AML-193 (cell line): ENCODE measurements at regions not wholly inside any gene's neighbourhood (a gene's known extent, or its start where the extent isn't known, plus 50 kb on each side); places are given as distances from the start of the nearest gene placed in this dataset.
"Not testable (repeated sequence)": the region's sequence is repeated elsewhere in the genome, so short reads cannot be mapped to it uniquely, and the experiment has no call there.

ENCODE experiments used
- DNase-seq, 2 experiments: peaks; one replicate each; lab custom pipeline; 2025; lab: John Stamatoyannopoulos, UW

DNA sequence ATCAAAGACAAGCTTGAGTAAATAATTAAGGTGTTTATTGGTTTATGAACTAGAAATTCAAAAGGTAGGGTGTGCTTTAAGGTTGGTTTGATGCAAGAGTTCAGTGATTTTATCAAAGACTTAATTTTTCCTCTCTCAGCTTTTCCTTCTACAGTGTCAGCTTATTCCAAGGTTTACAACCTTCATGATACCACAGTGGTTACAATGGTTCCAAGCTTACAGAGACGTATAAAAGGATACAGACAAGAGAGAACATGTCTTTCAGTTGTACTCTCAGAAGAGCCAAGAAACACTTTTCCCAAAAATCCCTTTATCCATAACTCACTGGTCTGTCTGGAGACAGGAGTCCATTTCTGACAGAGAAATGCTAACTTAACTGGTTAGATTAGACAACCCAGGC lies 93.5 kb upstream of the LOC128125822 start:
- DNase-seq: no peak

DNA sequence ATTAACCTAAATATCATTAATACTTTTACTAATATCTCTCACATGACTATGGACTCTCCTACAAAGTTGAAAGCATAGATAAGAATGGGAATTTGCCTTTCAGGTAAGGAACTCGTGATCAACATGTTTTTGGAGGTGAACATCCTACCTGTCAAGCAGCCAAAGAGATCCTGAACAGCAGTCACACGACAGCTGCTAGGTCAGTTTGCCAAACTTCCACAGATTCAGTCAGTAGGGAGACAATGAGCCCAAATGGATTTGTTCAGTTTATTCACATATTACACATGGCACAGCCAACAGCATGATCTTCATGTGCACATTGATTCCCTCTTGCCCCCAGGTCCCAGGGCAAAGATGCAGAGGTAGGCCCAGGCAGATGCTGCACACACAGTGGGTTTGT lies 86.1 kb upstream of the LOC128125822 start:
- DNase-seq: no peak

DNA sequence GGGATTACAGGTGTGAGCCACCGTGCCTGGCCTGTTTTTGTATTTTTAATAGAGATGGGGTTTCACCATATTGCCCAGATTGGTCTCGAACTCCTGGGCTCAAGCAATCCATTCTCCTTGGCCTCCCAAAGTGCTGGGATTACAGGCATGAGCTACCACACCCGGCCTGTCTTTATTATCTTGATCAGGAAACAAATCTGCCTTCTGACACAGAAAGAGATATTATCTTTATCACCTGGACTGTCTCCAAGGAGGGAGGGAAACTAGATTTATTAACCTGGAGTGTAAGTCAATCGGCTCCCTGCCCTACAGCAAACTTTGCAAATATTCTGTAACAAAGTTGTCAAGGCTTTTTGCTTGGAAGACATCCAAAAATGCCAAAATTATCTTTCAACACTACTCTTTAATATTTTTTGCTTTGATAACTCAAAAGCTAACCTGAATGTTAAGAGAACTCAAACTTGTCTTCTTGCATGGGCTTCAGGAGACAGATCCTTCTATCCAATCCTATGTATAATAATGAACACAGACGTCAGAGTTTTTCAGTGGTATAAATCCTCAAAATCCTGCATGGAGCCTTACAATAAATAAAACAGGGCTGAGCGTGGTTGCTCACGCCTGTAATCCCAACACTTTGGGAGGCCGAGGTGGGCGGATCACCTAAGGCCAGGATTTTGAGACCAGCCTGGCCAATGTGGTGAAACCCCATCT lies 85.0 kb upstream of the LOC128125822 start:
- no peak for DNase-seq

DNA sequence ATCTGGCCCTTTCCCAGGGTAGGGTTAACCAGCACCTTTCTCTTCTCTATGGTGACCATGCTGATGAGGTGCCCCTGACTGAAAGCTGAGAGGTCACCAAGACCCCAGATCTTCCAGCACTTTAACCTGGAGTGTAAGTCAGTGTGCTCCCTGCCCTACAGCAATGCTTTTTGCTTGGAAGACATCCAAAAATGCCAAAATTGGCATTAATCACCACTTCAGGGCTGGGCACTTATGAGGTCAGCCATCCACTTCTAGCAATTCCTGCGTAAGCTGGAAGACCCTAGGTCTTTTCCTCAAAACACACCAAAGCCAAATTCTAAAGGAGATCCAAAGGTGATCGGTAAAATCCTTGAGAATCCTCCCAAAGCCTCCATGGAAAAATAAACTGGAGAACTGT lies 81.2 kb upstream of the LOC128125822 start:
- DNase-seq: no peak

DNA sequence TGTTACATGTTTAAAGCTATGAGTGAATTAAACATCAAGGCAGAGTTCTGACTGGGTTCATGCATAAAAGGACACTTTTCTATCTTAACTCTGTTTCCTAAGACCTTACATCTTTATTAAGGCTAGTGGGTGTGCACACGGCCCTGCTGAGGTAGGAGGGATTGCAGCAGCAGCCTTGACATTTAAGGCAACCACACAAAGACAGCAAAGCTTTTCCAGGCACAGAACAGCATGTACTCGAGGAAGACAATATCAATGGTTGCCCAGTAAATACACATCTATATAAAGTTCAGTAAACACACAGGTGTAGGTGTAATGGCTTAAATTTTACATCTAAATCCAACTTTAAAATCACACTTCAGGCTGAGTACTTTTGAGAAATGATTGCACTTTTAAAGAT lies 79.8 kb upstream of the LOC128125822 start:
- no peak for DNase-seq

DNA sequence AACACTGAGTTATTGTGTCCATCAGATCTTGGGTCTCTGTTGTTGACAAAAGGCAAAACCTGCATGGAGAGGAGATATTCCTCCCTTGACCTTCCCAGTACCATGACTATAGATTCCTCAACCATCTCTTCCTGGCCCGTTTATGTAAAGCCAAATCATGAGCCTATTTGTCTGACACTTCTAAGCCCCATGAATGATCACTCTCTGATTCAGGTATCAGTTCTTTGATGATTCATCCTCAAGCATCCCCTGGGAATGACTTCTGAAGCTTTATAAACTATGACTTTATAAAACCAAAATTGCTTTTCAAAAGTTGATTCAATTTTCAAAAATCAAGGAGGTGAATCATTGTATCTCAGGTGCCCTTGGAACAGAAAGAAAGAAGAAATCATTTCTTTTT lies 78.7 kb upstream of the LOC128125822 start:
- no peak for DNase-seq

DNA sequence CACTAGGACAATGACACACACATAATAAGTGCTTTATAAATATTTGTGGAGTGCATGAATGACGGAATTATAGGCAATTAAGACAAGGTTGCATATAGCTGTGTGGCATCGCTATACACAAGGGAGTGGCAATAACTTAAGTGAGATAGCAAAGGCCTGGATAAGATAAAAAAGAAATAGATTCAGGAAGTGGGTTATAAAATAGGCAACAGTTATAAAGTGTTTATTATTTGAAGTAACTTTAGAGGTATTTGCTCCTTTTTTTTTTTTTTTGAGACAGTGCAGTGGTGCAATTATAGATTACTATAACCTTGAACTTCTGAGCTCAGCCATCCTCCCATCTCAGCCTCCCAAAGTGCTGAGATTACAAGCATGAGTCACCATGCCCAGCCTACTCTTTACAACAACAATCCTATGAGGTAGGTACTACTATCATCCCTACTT lies 75.9 kb upstream of the LOC128125822 start:
- DNase-seq: no peak

DNA sequence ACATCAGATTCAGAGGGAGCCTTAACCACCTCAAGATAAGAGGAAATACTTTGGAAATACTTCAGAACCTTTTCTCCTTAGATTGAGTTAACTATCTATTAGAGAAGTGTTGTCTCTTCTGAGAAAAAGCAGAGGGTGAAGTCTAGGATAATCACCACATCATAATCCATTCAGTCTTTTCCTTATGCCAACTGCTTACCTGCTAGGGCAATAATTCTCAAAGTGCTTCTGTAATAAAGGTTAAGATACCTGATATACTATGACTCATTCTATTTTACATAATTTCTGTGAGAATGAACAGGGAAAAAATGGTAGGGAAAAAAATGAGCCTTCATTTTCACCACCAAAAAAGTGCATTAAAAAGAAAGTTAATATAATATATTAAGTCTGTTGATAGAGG lies 70.1 kb upstream of the LOC128125822 start:
- no peak for DNase-seq

DNA sequence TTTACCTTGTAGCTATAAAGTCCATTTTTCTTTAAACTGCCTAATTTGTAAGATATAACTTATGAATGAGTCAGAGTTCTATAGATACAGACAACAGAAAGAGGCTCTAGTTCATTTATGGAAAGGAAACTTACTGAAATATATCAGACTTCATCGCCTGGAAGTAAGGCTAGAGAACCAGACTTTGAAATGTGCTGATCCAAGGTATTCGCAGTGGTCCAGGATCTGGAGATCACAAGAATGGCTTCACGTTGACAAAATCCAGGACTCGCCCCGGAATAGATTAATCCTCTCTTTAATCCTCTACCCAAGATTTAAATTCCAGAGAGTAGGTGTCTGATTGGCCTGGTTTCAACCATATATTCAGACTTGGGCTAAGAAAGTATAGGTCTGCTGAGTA lies 69.1 kb upstream of the LOC128125822 start:
- no peak for DNase-seq

DNA sequence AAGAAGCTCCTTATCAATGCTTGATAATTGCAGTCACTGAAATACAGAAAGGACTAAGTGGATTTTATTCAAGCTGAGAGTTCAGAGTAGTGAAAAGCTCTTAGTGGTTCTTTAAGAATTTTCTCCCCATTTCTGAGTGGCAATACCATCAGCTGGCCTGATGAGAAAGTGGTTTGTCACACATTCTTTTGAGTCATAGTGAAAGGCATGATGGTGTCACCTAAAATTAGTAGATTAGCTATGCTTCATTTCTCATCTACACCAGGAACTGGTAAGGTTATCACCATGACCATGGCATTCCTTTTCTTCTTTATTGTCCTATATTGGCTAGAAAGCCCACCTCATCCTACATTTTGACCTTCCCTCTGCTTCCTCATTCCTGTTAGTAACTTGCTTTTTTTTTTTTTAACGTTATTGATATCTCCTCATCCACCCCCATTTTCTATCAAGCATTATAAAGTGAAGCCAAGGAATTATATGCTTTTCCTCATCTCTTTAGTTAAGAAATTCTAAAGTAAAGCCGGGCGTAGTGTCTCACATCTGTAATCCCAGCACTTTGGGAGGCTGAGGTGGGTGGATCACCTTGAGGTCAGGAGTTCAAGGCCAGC lies 67.4 kb upstream of the LOC128125822 start:
- DNase-seq: no peak

DNA sequence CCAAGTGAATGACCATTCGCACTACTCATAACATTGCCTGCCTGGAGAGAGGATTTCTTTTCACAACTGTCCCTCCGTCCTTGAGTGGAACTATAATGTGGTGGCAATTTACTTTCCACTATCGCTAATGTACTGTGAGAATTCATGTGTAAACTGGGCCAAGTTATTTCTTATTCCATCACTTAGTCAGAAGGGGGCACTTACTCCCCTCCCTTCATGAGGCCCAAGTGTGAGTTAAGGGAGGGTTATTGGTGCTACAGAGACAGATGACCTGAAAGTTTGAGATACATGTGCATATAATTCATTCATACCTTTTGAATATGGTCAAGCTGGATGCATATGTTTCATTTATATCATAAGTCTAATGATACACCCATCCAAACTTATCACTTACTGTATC lies 65.2 kb upstream of the LOC128125822 start:
- no peak for DNase-seq

DNA sequence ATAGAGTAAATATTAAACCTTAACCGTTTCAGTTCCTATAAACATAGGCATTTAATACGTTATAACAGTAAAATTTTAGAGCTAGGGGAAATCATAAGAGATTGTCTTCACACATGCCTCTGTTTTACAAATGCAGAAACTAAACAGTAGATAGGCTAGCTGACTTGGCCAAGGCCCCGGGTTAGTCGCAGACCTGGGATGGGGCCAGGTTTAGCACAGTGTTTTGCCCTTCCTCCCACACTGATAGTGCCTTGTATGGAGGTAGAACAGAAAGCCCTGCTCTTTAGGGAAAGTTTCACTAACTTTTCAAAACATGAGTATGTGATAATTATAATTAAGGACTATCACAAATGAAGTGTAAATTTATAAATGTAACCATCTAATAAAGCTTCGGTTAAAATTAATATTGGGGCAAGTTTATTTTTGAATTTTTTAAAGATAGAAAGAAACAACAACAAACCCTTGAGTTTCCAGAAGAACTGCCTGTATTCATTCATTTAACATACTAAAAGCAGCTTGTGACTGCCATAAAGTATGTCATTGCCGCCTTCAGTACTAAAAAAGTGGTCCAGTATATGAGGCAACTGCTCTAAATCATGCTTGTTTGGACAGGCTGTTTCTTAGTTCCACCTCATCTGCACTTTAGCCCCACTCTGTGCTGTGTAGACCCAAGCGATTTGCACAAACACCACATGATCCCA lies 62.5 kb upstream of the LOC128125822 start:
- no peak for DNase-seq

DNA sequence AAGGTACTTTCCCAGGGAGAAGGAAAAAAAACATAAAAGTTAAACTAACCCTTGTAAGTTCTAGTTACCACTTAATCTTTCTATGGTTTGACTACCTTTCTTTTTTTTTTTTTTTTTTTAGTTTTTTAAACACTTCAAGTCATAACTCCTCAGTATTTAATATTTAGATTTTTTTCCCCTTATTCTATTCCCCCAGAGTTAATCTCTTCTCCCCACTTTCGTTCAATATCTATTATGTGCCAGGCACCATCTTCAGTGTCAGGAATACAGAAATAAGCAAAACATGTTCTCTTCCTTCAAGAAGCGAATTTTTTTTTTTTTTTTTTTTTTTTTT lies 62.0 kb upstream of the LOC128125822 start:
- DNase-seq: no peak

DNA sequence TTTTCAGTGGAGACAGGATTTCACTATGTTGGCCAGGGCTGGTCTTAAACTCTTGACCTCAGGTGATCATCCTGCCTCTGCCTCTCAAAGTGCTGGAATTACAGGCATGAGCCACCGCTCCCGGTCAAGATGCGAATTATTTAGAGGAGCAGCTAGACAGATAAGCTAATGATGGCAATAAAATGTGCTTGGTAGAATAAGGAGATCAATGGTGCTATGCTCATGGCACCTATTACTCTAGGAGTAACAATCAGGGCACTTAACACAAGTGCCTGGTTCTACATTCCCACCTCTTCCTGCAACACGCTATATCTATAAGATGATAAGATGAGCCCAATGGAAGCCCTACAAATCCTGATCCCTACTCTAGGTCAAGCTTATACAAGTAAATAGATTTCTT lies 61.4 kb upstream of the LOC128125822 start:
- DNase-seq: no peak

DNA sequence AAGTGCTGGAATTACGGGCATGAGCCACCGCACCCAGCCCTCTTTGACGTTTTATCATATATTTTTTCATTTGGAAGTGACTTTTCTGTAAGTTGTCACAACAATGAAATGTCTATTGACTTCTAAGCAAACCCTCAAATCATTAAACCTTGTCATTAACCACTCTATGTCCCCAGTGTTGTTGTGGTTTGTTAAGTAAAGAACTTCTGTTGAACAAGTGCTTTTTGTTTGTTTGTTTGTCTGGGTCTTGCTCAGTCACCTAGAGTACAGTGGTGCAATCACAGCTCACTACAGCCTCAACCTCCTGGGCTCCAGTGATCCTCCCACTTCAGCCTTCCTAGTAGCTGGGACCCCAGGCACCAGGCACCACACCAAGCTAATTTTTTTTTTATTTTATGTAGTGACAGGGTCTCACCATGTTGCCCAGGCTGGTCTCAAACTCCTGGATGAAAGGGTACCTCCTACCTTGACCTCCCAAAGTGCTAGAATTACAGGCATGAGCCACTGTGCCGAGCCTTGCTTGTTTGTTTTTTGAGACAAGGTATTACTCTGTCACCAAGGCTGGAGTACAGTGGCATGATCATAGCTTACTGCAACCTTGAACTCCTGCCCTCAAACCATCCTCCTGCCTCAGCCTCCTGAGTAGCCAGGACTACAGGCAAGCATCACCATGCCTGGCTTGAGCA lies 57.6 kb upstream of the LOC128125822 start:
- DNase-seq: no peak

DNA sequence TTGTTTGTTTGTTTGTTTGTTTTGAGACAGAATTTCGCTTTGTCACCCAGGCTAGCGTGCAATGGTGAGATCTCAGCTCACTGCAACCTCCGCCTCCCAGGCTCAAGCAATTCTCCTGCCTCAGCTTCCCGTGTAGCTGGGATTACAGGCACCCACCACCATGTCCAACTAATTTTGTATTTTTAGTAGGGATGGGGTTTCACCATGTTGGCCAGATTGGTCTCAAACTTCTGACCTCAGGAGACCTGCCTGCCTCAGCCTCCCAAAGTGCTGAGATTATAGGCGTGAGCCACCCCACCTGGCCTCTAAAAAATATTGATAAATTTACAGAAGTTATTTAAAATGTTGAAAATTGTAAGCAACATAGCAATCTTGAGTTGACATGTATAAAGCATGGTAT lies 57.1 kb upstream of the LOC128125822 start:
- not testable (repeated sequence) for DNase-seq

DNA sequence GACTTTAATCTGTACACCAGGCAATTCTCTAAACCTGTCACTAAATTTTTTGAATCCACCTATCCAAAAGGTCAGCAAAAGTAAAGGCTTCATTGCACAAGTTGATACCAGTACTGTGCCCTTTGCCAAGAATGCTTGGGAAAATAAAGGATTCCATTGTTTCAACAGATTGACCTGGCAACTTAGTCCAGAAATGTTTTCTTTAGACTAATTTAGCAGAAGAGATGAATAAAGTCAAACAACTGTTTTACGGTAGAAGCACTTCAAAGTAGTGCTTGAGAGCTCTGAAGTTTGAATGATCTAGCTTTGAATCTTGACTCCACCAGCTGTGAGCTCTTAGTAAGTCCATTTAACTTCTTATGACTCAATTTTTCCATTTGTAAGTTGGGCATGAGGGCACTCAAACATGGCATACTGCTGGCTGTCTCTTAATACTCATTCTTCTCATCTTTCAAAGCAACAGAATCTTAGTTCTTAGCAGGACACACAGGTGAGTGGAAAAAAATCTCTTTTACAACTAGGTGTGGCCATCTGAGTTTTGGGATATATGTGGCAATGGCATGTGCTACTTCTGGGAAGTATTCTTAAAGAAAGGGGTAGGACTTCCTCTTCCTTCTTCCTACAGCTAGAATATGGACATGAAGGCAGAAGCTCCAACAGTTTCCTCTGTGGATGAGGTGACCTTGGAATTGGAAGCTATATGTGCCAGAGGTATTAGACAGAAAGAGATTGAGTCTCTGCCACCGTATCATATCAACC lies 55.9 kb upstream of the LOC128125822 start:
- no peak for DNase-seq

DNA sequence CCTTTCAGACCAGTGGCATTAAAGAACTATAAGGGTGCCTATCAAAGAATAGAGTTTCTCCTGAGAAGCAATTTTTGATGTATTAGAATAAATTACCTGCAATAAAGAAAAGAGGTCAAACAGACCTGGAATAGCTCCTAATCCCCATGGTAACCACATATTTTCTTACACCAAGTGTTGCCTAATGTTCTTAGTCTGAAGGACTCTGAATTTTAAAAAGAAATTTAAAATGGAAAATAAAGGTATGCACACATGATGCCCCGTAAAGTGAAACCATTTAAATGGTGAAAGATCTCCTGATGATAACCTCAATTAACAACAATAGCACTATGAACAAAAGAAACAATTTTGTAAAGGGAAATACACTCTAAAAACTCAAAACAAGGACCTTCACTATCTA lies 55.1 kb upstream of the LOC128125822 start:
- no peak for DNase-seq

DNA sequence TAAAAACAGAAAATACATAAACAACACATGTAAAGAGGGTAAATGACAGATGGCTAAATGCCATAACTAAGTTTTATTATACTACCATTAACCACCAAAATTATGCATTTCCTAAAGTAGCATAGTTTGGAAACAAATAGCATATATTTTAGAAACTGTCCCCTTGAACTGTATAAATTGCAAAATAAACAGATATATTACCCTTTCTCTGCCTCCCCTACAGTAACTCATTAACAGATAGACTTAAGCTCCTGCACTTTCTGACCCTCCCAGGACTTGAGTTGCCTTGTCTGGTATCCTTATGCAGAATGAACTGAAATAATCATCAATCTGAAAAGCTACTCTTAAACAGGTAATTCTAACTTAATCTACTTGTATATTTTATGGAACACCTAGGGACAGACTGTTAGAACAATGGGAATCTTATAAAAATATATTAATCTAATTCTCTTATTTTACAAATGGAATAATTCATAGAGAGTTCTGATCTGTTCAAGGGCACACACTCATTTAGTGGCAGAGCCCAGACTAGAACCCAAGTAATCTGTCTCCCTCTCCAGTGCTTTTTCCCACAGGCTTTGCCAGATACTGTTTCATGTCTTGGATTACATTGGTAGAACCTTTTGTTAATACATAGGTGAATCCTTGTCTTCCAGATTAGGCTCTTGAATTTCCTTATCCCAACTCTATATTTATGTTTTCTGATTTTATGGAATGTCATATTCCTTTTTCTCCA lies 50.6 kb upstream of the LOC128125822 start:
- no peak for DNase-seq
